ENCODE measurements at regions not wholly inside any gene's neighbourhood (a gene's known extent, or its start where the extent isn't known, plus 50 kb on each side); places are given as distances from the start of the nearest gene placed in this dataset.

GRCh38 chr7:12741951-12742575, 54.6 kb downstream of the ARL4A start:
- TF ChIP-seq, protein P1, sequence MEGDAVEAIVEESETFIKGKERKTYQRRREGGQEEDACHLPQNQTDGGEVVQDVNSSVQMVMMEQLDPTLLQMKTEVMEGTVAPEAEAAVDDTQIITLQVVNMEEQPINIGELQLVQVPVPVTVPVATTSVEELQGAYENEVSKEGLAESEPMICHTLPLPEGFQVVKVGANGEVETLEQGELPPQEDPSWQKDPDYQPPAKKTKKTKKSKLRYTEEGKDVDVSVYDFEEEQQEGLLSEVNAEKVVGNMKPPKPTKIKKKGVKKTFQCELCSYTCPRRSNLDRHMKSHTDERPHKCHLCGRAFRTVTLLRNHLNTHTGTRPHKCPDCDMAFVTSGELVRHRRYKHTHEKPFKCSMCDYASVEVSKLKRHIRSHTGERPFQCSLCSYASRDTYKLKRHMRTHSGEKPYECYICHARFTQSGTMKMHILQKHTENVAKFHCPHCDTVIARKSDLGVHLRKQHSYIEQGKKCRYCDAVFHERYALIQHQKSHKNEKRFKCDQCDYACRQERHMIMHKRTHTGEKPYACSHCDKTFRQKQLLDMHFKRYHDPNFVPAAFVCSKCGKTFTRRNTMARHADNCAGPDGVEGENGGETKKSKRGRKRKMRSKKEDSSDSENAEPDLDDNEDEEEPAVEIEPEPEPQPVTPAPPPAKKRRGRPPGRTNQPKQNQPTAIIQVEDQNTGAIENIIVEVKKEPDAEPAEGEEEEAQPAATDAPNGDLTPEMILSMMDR (IDR thresholded peaks at IDR 0.05; ENCODE audit: insufficient read depth, low read length): no peak
- TF ChIP-seq, protein P2, sequence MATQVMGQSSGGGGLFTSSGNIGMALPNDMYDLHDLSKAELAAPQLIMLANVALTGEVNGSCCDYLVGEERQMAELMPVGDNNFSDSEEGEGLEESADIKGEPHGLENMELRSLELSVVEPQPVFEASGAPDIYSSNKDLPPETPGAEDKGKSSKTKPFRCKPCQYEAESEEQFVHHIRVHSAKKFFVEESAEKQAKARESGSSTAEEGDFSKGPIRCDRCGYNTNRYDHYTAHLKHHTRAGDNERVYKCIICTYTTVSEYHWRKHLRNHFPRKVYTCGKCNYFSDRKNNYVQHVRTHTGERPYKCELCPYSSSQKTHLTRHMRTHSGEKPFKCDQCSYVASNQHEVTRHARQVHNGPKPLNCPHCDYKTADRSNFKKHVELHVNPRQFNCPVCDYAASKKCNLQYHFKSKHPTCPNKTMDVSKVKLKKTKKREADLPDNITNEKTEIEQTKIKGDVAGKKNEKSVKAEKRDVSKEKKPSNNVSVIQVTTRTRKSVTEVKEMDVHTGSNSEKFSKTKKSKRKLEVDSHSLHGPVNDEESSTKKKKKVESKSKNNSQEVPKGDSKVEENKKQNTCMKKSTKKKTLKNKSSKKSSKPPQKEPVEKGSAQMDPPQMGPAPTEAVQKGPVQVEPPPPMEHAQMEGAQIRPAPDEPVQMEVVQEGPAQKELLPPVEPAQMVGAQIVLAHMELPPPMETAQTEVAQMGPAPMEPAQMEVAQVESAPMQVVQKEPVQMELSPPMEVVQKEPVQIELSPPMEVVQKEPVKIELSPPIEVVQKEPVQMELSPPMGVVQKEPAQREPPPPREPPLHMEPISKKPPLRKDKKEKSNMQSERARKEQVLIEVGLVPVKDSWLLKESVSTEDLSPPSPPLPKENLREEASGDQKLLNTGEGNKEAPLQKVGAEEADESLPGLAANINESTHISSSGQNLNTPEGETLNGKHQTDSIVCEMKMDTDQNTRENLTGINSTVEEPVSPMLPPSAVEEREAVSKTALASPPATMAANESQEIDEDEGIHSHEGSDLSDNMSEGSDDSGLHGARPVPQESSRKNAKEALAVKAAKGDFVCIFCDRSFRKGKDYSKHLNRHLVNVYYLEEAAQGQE (IDR thresholded peaks at IDR 0.05; ENCODE audit: insufficient replicate concordance, low read depth): no peak
- TF ChIP-seq GABPA (IDR thresholded peaks at IDR 0.05; ENCODE audit: low read depth) (no peak), POLR2AphosphoS5 (IDR thresholded peaks at IDR 0.05; ENCODE audit: low read depth) (no peak), SPI1 (IDR thresholded peaks at IDR 0.05; ENCODE audit: borderline replicate concordance, low read depth) (no peak)
- Histone ChIP-seq H3K27ac (replicated peaks) (no peak overlapping the region), H3K27me3 (ENCODE audit: insufficient read depth, poor library complexity, severe bottlenecking) (no peaks in the 10 kb centered on the region), H3K4me3 (replicated peaks; ENCODE audit: insufficient read depth, low read length) (no peak overlapping the region)
- DNase-seq (ENCODE audit: low read depth in 1 of 2, low spot score in 1 of 2): no peak

DNA sequence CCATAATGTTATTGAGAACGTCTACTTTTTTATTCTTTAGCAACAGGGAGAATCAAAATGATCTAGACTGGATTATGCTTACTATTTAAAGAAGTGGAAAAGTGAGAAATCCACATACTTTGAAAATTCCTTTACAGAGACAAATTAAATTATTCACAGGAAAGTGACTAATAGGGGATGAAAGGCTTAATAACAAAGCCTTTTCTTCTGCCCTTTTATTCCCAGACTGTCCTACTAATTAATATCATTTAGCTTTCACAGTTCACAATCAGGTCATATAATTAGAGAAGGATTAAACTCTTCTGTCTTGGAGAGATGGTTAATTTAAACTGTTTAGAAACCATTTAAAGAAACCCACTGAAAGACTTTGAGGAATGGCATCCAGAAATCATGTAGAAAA, 58.8 kb downstream of the ARL4A start:
- Histone ChIP-seq H3K27ac (replicated peaks) (no peak overlapping the region), H3K27me3 (ENCODE audit: insufficient read depth, poor library complexity, severe bottlenecking) (no peaks in the 10 kb centered on the region), H3K4me3 (replicated peaks; ENCODE audit: insufficient read depth, low read length) (no peak overlapping the region)
- no peak for TF ChIP-seq SPI1 (IDR thresholded peaks at IDR 0.05; ENCODE audit: borderline replicate concordance, low read depth)
- TF ChIP-seq, protein P1 (IDR thresholded peaks at IDR 0.05; ENCODE audit: insufficient read depth, low read length): no peak
- DNase-seq (ENCODE audit: low read depth in 1 of 2, low spot score in 1 of 2): no peak

- no peak for TF ChIP-seq GABPA (IDR thresholded peaks at IDR 0.05; ENCODE audit: low read depth)
- TF ChIP-seq SPI1 (IDR thresholded peaks at IDR 0.05; ENCODE audit: borderline replicate concordance, low read depth): no peak
- TF ChIP-seq, protein P2 (IDR thresholded peaks at IDR 0.05; ENCODE audit: insufficient replicate concordance, low read depth): no peak
- TF ChIP-seq, protein P1 (IDR thresholded peaks at IDR 0.05; ENCODE audit: insufficient read depth, low read length): no peak
- TF ChIP-seq POLR2AphosphoS5 (IDR thresholded peaks at IDR 0.05; ENCODE audit: low read depth): no peak
- Histone ChIP-seq H3K27me3 (ENCODE audit: insufficient read depth, poor library complexity, severe bottlenecking) (no peaks in the 10 kb centered on the region), H3K4me3 (replicated peaks; ENCODE audit: insufficient read depth, low read length) (no peak overlapping the region), H3K27ac (replicated peaks) (no peak overlapping the region)
- no peak for DNase-seq (ENCODE audit: low read depth in 1 of 2, low spot score in 1 of 2)
Observed at GRCh38 chr7:12747687-12748306, 60.4 kb downstream of the ARL4A start.
